ENCODE measurements at regions not wholly inside any gene's neighbourhood (a gene's known extent, or its start where the extent isn't known, plus 50 kb on each side); places are given as distances from the start of the nearest gene placed in this dataset.

DNA sequence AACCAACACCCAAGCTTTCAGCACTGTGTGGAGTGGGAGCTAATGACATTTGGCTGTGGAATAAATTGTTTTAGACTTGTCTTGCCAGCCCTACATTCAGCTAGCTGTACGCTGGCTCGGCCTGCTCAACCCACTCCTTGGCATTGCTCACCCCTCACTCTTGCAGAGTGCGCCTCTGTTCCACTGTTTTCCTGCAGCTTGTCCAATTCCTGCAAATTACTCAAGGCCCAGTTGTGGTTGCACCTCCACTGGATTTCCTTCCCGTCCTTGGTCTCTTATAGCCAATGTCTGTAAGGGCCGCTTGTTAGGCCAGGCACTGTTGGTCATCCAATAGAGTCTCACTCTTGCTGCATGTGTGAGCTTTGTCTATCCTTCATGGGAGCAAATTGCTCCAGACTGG, 55.5 kb upstream of the ADRA1D start:
- no peaks in the 10 kb centered on the region for H3K27me3 ChIP-seq (ENCODE audit: insufficient read depth, low read length)
- H3K4me3 ChIP-seq (ENCODE audit: low read length) = no peak overlapping the region
- H3K36me3 ChIP-seq (ENCODE audit: insufficient read depth, low read depth, low read length) = no peaks in the 10 kb centered on the region
- no peaks in the 10 kb centered on the region for H3K9me3 ChIP-seq (ENCODE audit: insufficient read depth, low read depth, low read length)
- H3K27ac ChIP-seq (ENCODE audit: low read length) = no peak overlapping the region
- no peaks in the 10 kb centered on the region for H3K4me1 ChIP-seq (ENCODE audit: insufficient read depth, low read length)
- no peak overlapping the region for H3K9ac ChIP-seq (ENCODE audit: low read depth, low read length)

DNA sequence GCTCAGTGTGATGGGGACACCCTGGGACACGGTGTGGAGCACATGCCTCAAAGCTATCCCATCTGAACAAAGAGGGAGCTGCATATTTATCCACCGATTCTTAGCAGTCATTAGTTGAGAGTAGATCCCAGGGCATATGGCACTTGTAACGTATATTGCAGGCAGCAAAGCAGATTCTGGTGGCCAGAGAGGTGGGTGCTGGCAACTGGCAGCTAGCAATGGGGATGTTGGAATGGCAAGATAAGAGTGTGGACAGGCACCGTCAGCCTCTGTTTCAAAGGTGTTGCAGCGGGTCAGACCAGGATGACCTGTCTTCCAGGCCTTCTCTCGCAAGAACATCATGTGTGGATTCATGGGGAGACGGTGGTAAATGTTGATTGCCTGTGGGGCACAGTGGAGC, 54.0 kb upstream of the ADRA1D start:
- no peak overlapping the region for H3K9ac ChIP-seq (ENCODE audit: low read depth, low read length)
- no peaks in the 10 kb centered on the region for H3K36me3 ChIP-seq (ENCODE audit: insufficient read depth, low read depth, low read length)
- no peaks in the 10 kb centered on the region for H3K27me3 ChIP-seq (ENCODE audit: insufficient read depth, low read length)
- H3K9me3 ChIP-seq (ENCODE audit: insufficient read depth, low read depth, low read length) = no peaks in the 10 kb centered on the region
- no peak overlapping the region for H3K27ac ChIP-seq (ENCODE audit: low read length)
- H3K4me1 ChIP-seq (ENCODE audit: insufficient read depth, low read length) = no peaks in the 10 kb centered on the region
- no peak overlapping the region for H3K4me3 ChIP-seq (ENCODE audit: low read length)

DNA sequence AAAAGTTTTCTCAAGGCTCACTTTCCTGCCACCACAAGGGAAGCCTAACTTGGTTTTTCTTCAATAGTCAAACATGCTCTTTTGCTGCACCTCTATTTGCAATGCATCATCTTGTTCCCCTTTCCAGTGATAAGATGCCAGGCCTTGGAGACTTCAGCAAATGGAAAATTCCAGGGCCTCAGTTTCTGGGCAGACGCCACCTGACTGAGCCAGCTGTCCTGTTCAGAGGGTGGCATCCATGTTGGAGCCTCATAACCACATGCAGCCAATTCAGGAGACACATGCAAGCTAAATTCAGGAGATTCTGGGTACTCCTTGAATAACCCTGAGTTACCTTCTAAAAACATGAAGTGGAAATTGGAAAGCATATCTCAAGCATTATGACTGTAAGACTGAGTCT, 51.8 kb upstream of the ADRA1D start:
- H3K4me1 ChIP-seq (ENCODE audit: insufficient read depth, low read length) = no peaks in the 10 kb centered on the region
- no peak overlapping the region for H3K4me3 ChIP-seq (ENCODE audit: low read length)
- no peaks in the 10 kb centered on the region for H3K36me3 ChIP-seq (ENCODE audit: insufficient read depth, low read depth, low read length)
- no peak overlapping the region for H3K9ac ChIP-seq (ENCODE audit: low read depth, low read length)
- H3K27me3 ChIP-seq (ENCODE audit: insufficient read depth, low read length) = 0 out of 2 replicates have a peak, but pooled peaks cover 5% of the 10 kb centered on the region
- H3K27ac ChIP-seq (ENCODE audit: low read length) = no peak overlapping the region
- no peaks in the 10 kb centered on the region for H3K9me3 ChIP-seq (ENCODE audit: insufficient read depth, low read depth, low read length)

DNA sequence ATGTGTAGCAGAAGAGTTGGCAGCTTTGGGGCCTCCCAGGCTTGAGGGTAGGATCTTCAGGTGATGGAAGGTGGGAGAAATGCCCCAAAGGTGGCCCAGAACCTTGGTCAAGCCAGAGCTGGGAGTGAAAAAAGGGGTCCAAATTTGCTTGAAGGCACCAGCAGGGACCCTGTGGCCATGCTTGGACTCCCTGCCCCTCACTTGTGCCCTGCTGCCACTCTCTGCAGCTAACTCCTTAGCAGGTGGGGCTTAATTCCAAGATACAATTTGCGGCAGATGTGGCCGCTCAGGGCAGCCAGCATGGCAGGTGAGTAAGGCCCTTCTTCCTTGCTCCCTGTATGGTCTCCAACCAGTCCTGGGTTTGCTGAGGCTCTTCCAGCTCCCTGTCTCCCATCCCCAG, 51.3 kb upstream of the ADRA1D start:
- Histone ChIP-seq H3K27ac (ENCODE audit: low read length) (no peak overlapping the region), H3K4me3 (ENCODE audit: low read length) (no peak overlapping the region), H3K4me1 (ENCODE audit: insufficient read depth, low read length) (no peaks in the 10 kb centered on the region), H3K27me3 (ENCODE audit: insufficient read depth, low read length) (0 out of 2 replicates have a peak, but pooled peaks cover 5% of the 10 kb centered on the region), H3K9me3 (ENCODE audit: insufficient read depth, low read depth, low read length) (no peaks in the 10 kb centered on the region), H3K36me3 (ENCODE audit: insufficient read depth, low read depth, low read length) (no peaks in the 10 kb centered on the region), H3K9ac (ENCODE audit: low read depth, low read length) (no peak overlapping the region)

DNA sequence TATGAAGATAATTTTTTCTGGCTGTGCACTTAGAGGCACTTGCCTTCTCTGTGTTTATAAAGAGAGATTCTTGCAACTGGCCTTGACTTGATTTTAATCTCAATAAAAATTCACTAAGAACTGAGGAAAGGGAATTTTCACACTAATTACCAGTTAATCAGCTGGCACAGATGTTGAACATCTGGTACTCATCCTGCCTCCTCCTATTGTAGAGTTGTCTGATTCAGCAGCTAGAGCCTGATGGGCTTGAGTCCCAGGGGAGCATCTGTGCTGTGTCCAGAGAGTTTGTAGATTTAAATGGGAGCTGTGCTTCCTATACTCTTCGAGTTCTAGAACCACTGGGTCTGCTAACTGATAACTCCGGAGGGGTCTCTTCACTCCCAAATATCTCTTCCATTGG, 50.7 kb upstream of the ADRA1D start:
- Histone ChIP-seq H3K4me3 (ENCODE audit: low read length) (no peak overlapping the region), H3K4me1 (ENCODE audit: insufficient read depth, low read length) (no peaks in the 10 kb centered on the region), H3K9ac (ENCODE audit: low read depth, low read length) (no peak overlapping the region), H3K27ac (ENCODE audit: low read length) (no peak overlapping the region), H3K27me3 (ENCODE audit: insufficient read depth, low read length) (0 out of 2 replicates have a peak, but pooled peaks cover 5% of the 10 kb centered on the region), H3K9me3 (ENCODE audit: insufficient read depth, low read depth, low read length) (no peaks in the 10 kb centered on the region), H3K36me3 (ENCODE audit: insufficient read depth, low read depth, low read length) (no peaks in the 10 kb centered on the region)

DNA sequence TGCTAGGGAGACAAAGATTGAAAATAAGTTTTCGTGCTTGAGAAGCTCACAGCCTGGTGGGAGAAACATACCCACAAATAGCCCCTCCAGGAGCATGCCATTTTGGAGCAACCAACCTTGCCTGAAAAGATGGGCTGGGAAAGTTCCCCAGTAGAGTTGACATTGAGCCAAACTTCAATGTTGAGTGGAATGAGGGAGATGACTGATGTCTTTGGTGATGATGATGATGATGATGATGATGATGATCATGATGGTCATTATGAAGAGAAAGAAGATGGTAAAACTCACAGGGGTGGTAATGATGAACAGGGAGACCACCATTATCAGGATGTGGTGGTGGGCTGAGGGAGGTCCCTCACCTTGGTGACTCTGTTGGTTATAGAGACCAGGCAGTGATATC, 50.1 kb upstream of the ADRA1D start:
- Histone ChIP-seq H3K4me1 (ENCODE audit: insufficient read depth, low read length) (no peaks in the 10 kb centered on the region), H3K27me3 (ENCODE audit: insufficient read depth, low read length) (0 out of 2 replicates have a peak, but pooled peaks cover 5% of the 10 kb centered on the region), H3K4me3 (ENCODE audit: low read length) (no peak overlapping the region), H3K36me3 (ENCODE audit: insufficient read depth, low read depth, low read length) (no peaks in the 10 kb centered on the region), H3K9me3 (ENCODE audit: insufficient read depth, low read depth, low read length) (no peaks in the 10 kb centered on the region), H3K27ac (ENCODE audit: low read length) (no peak overlapping the region), H3K9ac (ENCODE audit: low read depth, low read length) (no peak overlapping the region)
